ENCODE measurements at regions not wholly inside any gene's neighbourhood (a gene's known extent, or its start where the extent isn't known, plus 50 kb on each side); places are given as distances from the start of the nearest gene placed in this dataset.

GRCh38 chrX:93598076-93598475 lies 75.3 kb downstream of the NAP1L3 start:
- FAIRE-seq = no peak

GRCh38 chrX:93594780-93595179 lies 78.6 kb downstream of the NAP1L3 start:
- no peak for FAIRE-seq

GRCh38 chrX:93593966-93594365 lies 79.4 kb downstream of the NAP1L3 start:
- FAIRE-seq = no peak

GRCh38 chrX:93591398-93591797 lies 82.0 kb downstream of the NAP1L3 start:
- no peak for FAIRE-seq

- peak; percentile 41 for FAIRE-seq
These were observed 87.7 kb downstream of the NAP1L3 start for GRCh38 chrX:93585661-93586060.

GRCh38 chrX:93580634-93581033 lies 92.7 kb downstream of the NAP1L3 start:
- FAIRE-seq = no peak

- peak; percentile 84 for FAIRE-seq
These were observed 134.8 kb downstream of the NAP1L3 start for GRCh38 chrX:93538575-93538974.

- FAIRE-seq = no peak
These were observed 144.5 kb downstream of the NAP1L3 start for GRCh38 chrX:93528917-93529316.

Measured in endometrium (tissue), 2 donors.